ENCODE measurements at regions not wholly inside any gene's neighbourhood (a gene's known extent, or its start where the extent isn't known, plus 50 kb on each side); places are given as distances from the start of the nearest gene placed in this dataset.
"Not testable (repeated sequence)": the region's sequence is repeated elsewhere in the genome, so short reads cannot be mapped to it uniquely, and the experiment has no call there.

- no peak for DNase-seq (ENCODE audit: low read depth)
These were observed 897.9 kb upstream of the FAT3 start for GRCh38 chr11:91326751-91327150.

GRCh38 chr11:91326280-91326679 is 898.3 kb upstream of the FAT3 start:
- DNase-seq (ENCODE audit: low read depth) = no peak

- no peak for DNase-seq (ENCODE audit: low read depth)
These were observed 910.1 kb upstream of the FAT3 start for GRCh38 chr11:91314521-91314920.

GRCh38 chr11:91312541-91312940 is 912.1 kb upstream of the FAT3 start:
- no peak for DNase-seq (ENCODE audit: low read depth)

GRCh38 chr11:91310085-91310484 is 914.5 kb upstream of the FAT3 start:
- DNase-seq (ENCODE audit: low read depth) = no peak

GRCh38 chr11:91308069-91308468 is 916.5 kb upstream of the FAT3 start:
- DNase-seq (ENCODE audit: low read depth) = peak; percentile 4

GRCh38 chr11:91305402-91305801 is 919.2 kb upstream of the FAT3 start:
- no peak for DNase-seq (ENCODE audit: low read depth)

GRCh38 chr11:91303749-91304148 is 920.9 kb upstream of the FAT3 start:
- DNase-seq (ENCODE audit: low read depth) = no peak

GRCh38 chr11:91299980-91300379 is 924.6 kb upstream of the FAT3 start:
- peak; percentile 43 for DNase-seq (ENCODE audit: low read depth)

GRCh38 chr11:91296629-91297028 is 928.0 kb upstream of the FAT3 start:
- no peak for DNase-seq (ENCODE audit: low read depth)

GRCh38 chr11:91295591-91295990 is 929.0 kb upstream of the FAT3 start:
- no peak for DNase-seq (ENCODE audit: low read depth)

GRCh38 chr11:91293119-91293518 is 931.5 kb upstream of the FAT3 start:
- no peak for DNase-seq (ENCODE audit: low read depth)

- no peak for DNase-seq (ENCODE audit: low read depth)
These were observed 952.5 kb upstream of the FAT3 start for GRCh38 chr11:91272089-91272488.

- DNase-seq (ENCODE audit: low read depth) = not testable (repeated sequence)
These were observed 955.9 kb upstream of the FAT3 start for GRCh38 chr11:91268512-91269295.

- no peak for DNase-seq (ENCODE audit: low read depth)
These were observed 958.7 kb upstream of the FAT3 start for GRCh38 chr11:91265946-91266345.

GRCh38 chr11:91264481-91264880 is 960.1 kb upstream of the FAT3 start:
- no peak for DNase-seq (ENCODE audit: low read depth)

GRCh38 chr11:91263496-91264365 is 960.9 kb upstream of the FAT3 start:
- DNase-seq (ENCODE audit: low read depth) = no peak

GRCh38 chr11:91261513-91261912 is 963.1 kb upstream of the FAT3 start:
- DNase-seq (ENCODE audit: low read depth) = no peak

- no peak for DNase-seq (ENCODE audit: low read depth)
These were observed 965.7 kb upstream of the FAT3 start for GRCh38 chr11:91258876-91259275.

GRCh38 chr11:91257667-91258066 is 967.0 kb upstream of the FAT3 start:
- no peak for DNase-seq (ENCODE audit: low read depth)

GRCh38 chr11:91248199-91248807 is 976.3 kb upstream of the FAT3 start:
- peak; percentile 9 for DNase-seq (ENCODE audit: low read depth)

- no peak for DNase-seq (ENCODE audit: low read depth)
These were observed 977.4 kb upstream of the FAT3 start for GRCh38 chr11:91247009-91247735.

Measured in RPMI7951 (cell line).